Neural progenitor cell (in vitro differentiated cells): ENCODE measurements at regions not wholly inside any gene's neighbourhood (a gene's known extent, or its start where the extent isn't known, plus 50 kb on each side); places are given as distances from the start of the nearest gene placed in this dataset.

Experiments used
- DNase-seq: peaks from one replicate; pipeline ENCODE4 v3.0.0-alpha.2; 2016; ENCODE audit warnings: low spot score
- H2AFZ ChIP-seq: fragments of 200-600 bp; sonication (generic); replicated peaks from 2 replicates; pipeline ENCODE4 v1.6.1; 2016; ENCODE audit warnings: antibody characterized with exemption
- H3F3A ChIP-seq: fragments of 200-600 bp; sonication (generic); 2 replicates; pipeline ENCODE4 v1.6.1; 2016; ENCODE audit warnings: antibody characterized with exemption, low read depth
- H3K27ac ChIP-seq: fragments of 200-600 bp; sonication (generic); 2 replicates; pipeline ENCODE4 v1.5.1; 2016; ENCODE audit warnings: mild to moderate bottlenecking
- H3K27me3 ChIP-seq: fragments of 200-600 bp; sonication (generic); 2 replicates; pipeline ENCODE4 v1.6.1; 2016; ENCODE audit warnings: mild to moderate bottlenecking, moderate library complexity
- H3K36me3 ChIP-seq: fragments of 200-600 bp; sonication (generic); 2 replicates; pipeline ENCODE4 v1.5.1; 2016
- H3K4me1 ChIP-seq: fragments of 200-600 bp; sonication (generic); 2 replicates; pipeline ENCODE4 v1.6.1; 2016; ENCODE audit warnings: mixed run types
- H3K4me2 ChIP-seq: fragments of 200-600 bp; sonication (generic); 2 replicates; pipeline ENCODE4 v1.6.1; 2016
- H3K4me3 ChIP-seq: fragments of 200-600 bp; sonication (generic); 2 replicates; pipeline ENCODE4 v1.5.1; 2016
- H3K79me2 ChIP-seq: fragments of 200-600 bp; sonication (generic); 2 replicates; pipeline ENCODE4 v1.6.1; 2016; ENCODE audit warnings: low read depth
- H3K9ac ChIP-seq: fragments of 200-600 bp; sonication (generic); 2 replicates; pipeline ENCODE4 v1.6.1; 2016
- H3K9me3 ChIP-seq: fragments of 200-600 bp; sonication (generic); 2 replicates; pipeline ENCODE4 v1.5.1; 2016; ENCODE audit warnings: low read depth
- H4K20me1 ChIP-seq: fragments of 200-600 bp; sonication (generic); 2 replicates; pipeline ENCODE4 v1.6.1; 2016; ENCODE audit warnings: low read depth
- H3K27ac Mint-ChIP-seq: 3 replicates; pipeline ENCODE4 v1.8.0; 2021; ENCODE audit warnings: mixed read lengths
- H3K27me3 Mint-ChIP-seq: 2 replicates; pipeline ENCODE4 v1.8.0; 2022; ENCODE audit warnings: low read depth, mild to moderate bottlenecking, inconsistent platforms, moderate library complexity, mixed read lengths; ENCODE audit not compliant: insufficient read depth
- H3K36me3 Mint-ChIP-seq: 3 replicates; pipeline ENCODE4 v1.8.0; 2021; ENCODE audit warnings: mixed read lengths
- H3K4me1 Mint-ChIP-seq: 3 replicates; pipeline ENCODE4 v1.8.0; 2021; ENCODE audit warnings: mixed read lengths
- H3K4me3 Mint-ChIP-seq: 3 replicates; pipeline ENCODE4 v1.8.0; 2021; ENCODE audit warnings: mild to moderate bottlenecking, moderate library complexity, mixed read lengths
- H3K9me3 Mint-ChIP-seq: 3 replicates; pipeline ENCODE4 v1.8.0; 2020; ENCODE audit warnings: mixed read lengths
- CTCF ChIP-seq: fragments of 200-600 bp; sonication (generic); IDR thresholded peaks from 2 replicates; pipeline ENCODE4 v1.5.1; 2017; ENCODE audit warnings: antibody characterized with exemption, mild to moderate bottlenecking
- EZH2 ChIP-seq: fragments of 200-600 bp; sonication (generic); IDR thresholded peaks from 2 replicates; pipeline ENCODE4 v1.6.1; 2017; ENCODE audit warnings: antibody characterized with exemption, mild to moderate bottlenecking, moderate library complexity
- EZH2phosphoT487 ChIP-seq: fragments of 200-600 bp; sonication (generic); IDR thresholded peaks from 2 replicates; pipeline ENCODE4 v1.6.1; 2017; ENCODE audit warnings: antibody characterized with exemption

- Histone ChIP-seq H2AFZ (no peak overlapping the region), H3K36me3 (peaks cover 16% of the 10 kb centered on the region), H3F3A (peaks cover 11% of the 10 kb centered on the region), H3K9ac (no peak overlapping the region), H3K27ac (no peak overlapping the region), H3K9me3 (no peaks in the 10 kb centered on the region), H3K4me1 (no peaks in the 10 kb centered on the region), H3K79me2 (peaks cover 88% of the 10 kb centered on the region), H3K4me3 (no peak overlapping the region), H3K4me2 (no peak overlapping the region), H4K20me1 (peaks cover 9% of the 10 kb centered on the region), H3K27me3 (no peaks in the 10 kb centered on the region)
- no peak for TF ChIP-seq CTCF
- TF ChIP-seq EZH2 = no peak
- no peak for TF ChIP-seq EZH2phosphoT487
- Mint-ChIP-seq H3K4me3 (no peak overlapping the region), H3K36me3 (peaks cover 27% of the 10 kb centered on the region), H3K27me3 (no peaks in the 10 kb centered on the region), H3K27ac (no peak overlapping the region), H3K4me1 (peaks cover 8% of the 10 kb centered on the region), H3K9me3 (no peaks in the 10 kb centered on the region)
- DNase-seq = no peak
Observed at GRCh38 chr13:50071379-50071778, 56.1 kb downstream of the KCNRG start.

- Mint-ChIP-seq H3K9me3 (no peaks in the 10 kb centered on the region), H3K36me3 (peaks cover 18% of the 10 kb centered on the region), H3K4me1 (peaks cover 16% of the 10 kb centered on the region), H3K27me3 (no peaks in the 10 kb centered on the region), H3K27ac (no peak overlapping the region), H3K4me3 (no peak overlapping the region)
- TF ChIP-seq CTCF = no peak
- no peak for TF ChIP-seq EZH2phosphoT487
- no peak for TF ChIP-seq EZH2
- H3K27me3 ChIP-seq = no peaks in the 10 kb centered on the region
- H3K4me1 ChIP-seq = no peaks in the 10 kb centered on the region
- DNase-seq = no peak
- H3K27ac ChIP-seq = no peak overlapping the region
- no peak overlapping the region for H3K4me2 ChIP-seq
- H3K9me3 ChIP-seq = no peaks in the 10 kb centered on the region
- peaks cover 13% of the 10 kb centered on the region for H4K20me1 ChIP-seq
- peaks cover 100% of the 10 kb centered on the region for H3K79me2 ChIP-seq
- H3K9ac ChIP-seq = no peak overlapping the region
- H3K4me3 ChIP-seq = no peak overlapping the region
- H2AFZ ChIP-seq = no peak overlapping the region
- peaks cover 8% of the 10 kb centered on the region for H3K36me3 ChIP-seq
- H3F3A ChIP-seq = peaks cover 1% of the 10 kb centered on the region
Observed at GRCh38 chr13:50072676-50073075, 57.4 kb downstream of the KCNRG start.

- H3K27ac Mint-ChIP-seq = no peak overlapping the region
- H3K79me2 ChIP-seq = peaks cover 100% of the 10 kb centered on the region
- no peak overlapping the region for H3K4me3 Mint-ChIP-seq
- H2AFZ ChIP-seq = no peak overlapping the region
- TF ChIP-seq CTCF (no peak), EZH2 (no peak), EZH2phosphoT487 (no peak)
- no peaks in the 10 kb centered on the region for H3K27me3 Mint-ChIP-seq
- no peaks in the 10 kb centered on the region for H3K9me3 Mint-ChIP-seq
- no peak overlapping the region for H3K27ac ChIP-seq
- no peak overlapping the region for H3K4me2 ChIP-seq
- H3K9ac ChIP-seq = no peak overlapping the region
- no peak for DNase-seq
- peaks cover 13% of the 10 kb centered on the region for H3K36me3 Mint-ChIP-seq
- H3K4me1 ChIP-seq = peaks cover 6% of the 10 kb centered on the region
- H3K9me3 ChIP-seq = no peaks in the 10 kb centered on the region
- H3K4me3 ChIP-seq = no peak overlapping the region
- H3F3A ChIP-seq = no peaks in the 10 kb centered on the region
- H4K20me1 ChIP-seq = peaks cover 20% of the 10 kb centered on the region
- no peaks in the 10 kb centered on the region for H3K27me3 ChIP-seq
- peaks cover 3% of the 10 kb centered on the region for H3K36me3 ChIP-seq
- H3K4me1 Mint-ChIP-seq = peaks cover 19% of the 10 kb centered on the region
Observed at GRCh38 chr13:50073340-50073739, 58.1 kb downstream of the KCNRG start.
